ENCODE measurements at regions not wholly inside any gene's neighbourhood (a gene's known extent, or its start where the extent isn't known, plus 50 kb on each side); places are given as distances from the start of the nearest gene placed in this dataset.

- Histone ChIP-seq H2BK120ac (replicated peaks; ENCODE audit: low read depth, low read length) (no peak overlapping the region), H3K18ac (ENCODE audit: extremely low read depth, low read length) (no peak overlapping the region), H3K9ac (replicated peaks in 1 of 4; ENCODE audit: extremely low read depth in 1 of 4, low read depth in 3 of 4, low read length in 3 of 4) (no peak overlapping the region), H2AK5ac (ENCODE audit: low read depth, low read length) (no peak overlapping the region), H3K36me3 (ENCODE audit: control insufficient read depth in 2 of 4, insufficient read depth in 4 of 4, low read length in 3 of 4) (no peaks in the 10 kb centered on the region), H3K79me2 (ENCODE audit: control insufficient read depth in 1 of 2, insufficient read depth in 2 of 2, low read length in 2 of 2) (no peaks in the 10 kb centered on the region), H3K23ac (ENCODE audit: insufficient read length) (no peak overlapping the region), H3K27me3 (replicated peaks in 1 of 4; ENCODE audit: control insufficient read depth in 3 of 4, extremely low read depth in 1 of 4, insufficient read depth in 3 of 4, low read length in 3 of 4) (no peaks in the 10 kb centered on the region), H2BK5ac (ENCODE audit: low read depth, low read length) (no peak overlapping the region), H4K8ac (ENCODE audit: extremely low read depth, insufficient read depth, low read length) (no peak overlapping the region), H2BK20ac (ENCODE audit: low read length) (no peak overlapping the region), H3K56ac (replicated peaks; ENCODE audit: insufficient read length, low read depth, low read length) (no peak overlapping the region), H3K4me1 (replicated peaks in 1 of 4; ENCODE audit: control insufficient read depth in 3 of 4, insufficient read depth in 4 of 4, low read length in 3 of 4) (no peaks in the 10 kb centered on the region), H2BK12ac (ENCODE audit: low read depth, low read length) (no peak overlapping the region), H2AFZ (ENCODE audit: low read length) (no peak overlapping the region), H4K5ac (ENCODE audit: insufficient read length, low read depth, low read length) (no peak overlapping the region), H2BK15ac (ENCODE audit: low read length) (no peak overlapping the region), H4K20me1 (replicated peaks in 1 of 2; ENCODE audit: control insufficient read depth in 1 of 2, insufficient read depth in 2 of 2, low read length in 2 of 2) (no peaks in the 10 kb centered on the region), H3K14ac (ENCODE audit: insufficient read length) (no peak overlapping the region), H3K79me1 (ENCODE audit: low read depth, low read length) (no peaks in the 10 kb centered on the region), H3K4me3 (ENCODE audit: extremely low read depth in 1 of 4, insufficient read depth in 2 of 4, low read depth in 3 of 4, low read length in 4 of 4) (no peak overlapping the region), H3K27ac (ENCODE audit: low read depth, low read length) (no peak overlapping the region), H3K4ac (replicated peaks; ENCODE audit: insufficient read length, low read depth, low read length) (no peak overlapping the region), H4K91ac (replicated peaks; ENCODE audit: insufficient read length, low read length) (no peak overlapping the region), H3K23me2 (ENCODE audit: low read depth, low read length) (no peaks in the 10 kb centered on the region), H3K4me2 (ENCODE audit: insufficient read depth in 1 of 2, low read depth in 2 of 2, low read length in 2 of 2) (no peak overlapping the region), H3K9me3 (ENCODE audit: insufficient read depth in 2 of 2, low read depth in 1 of 2, low read length in 1 of 2) (no peaks in the 10 kb centered on the region)
- TF ChIP-seq SP2 (IDR thresholded peaks at IDR 0.05; ENCODE audit: low read length): no peak
- TF ChIP-seq SIX5 (IDR thresholded peaks at IDR 0.05; ENCODE audit: low read depth, low read length): no peak
- no peak for TF ChIP-seq SIRT6 (IDR thresholded peaks at IDR 0.05; ENCODE audit: low read length)
- TF ChIP-seq SP1 (IDR thresholded peaks at IDR 0.05; ENCODE audit: low read depth, low read length): no peak
- TF ChIP-seq NRF1 (IDR thresholded peaks at IDR 0.05; ENCODE audit: low read depth, low read length): no peak
- TF ChIP-seq TAF1 (IDR thresholded peaks at IDR 0.05; ENCODE audit: low read depth, low read length): no peak
- no peak for TF ChIP-seq SAP30 (IDR thresholded peaks at IDR 0.05; ENCODE audit: insufficient read depth, insufficient replicate concordance, low read length)
- TF ChIP-seq SP4 (IDR thresholded peaks at IDR 0.05; ENCODE audit: low read length): no peak
- no peak for TF ChIP-seq CHD2 (IDR thresholded peaks at IDR 0.05; ENCODE audit: low read length)
- DNase-seq (ENCODE audit: low read depth in 1 of 2, low spot score in 2 of 2) (no peak), FAIRE-seq (no peak)
- ChIA-PET POLR2A (ENCODE audit: partially characterized antibody) (no interaction called here), CTCF (ENCODE audit: partially characterized antibody) (interaction anchor here (0.6 to 2.1 kb wide), 2 partner anchors 13 to 146 kb away, joined by 3 to 7 read pairs; no protein-coding TSS in a partner anchor)
- WGBS, 2 experiments (ENCODE audit: extremely low coverage in 1 of 2, insufficient coverage in 1 of 2, insufficient read length in 1 of 2, insufficient replicate concordance in 2 of 2, low coverage in 1 of 2, low lambda C conversion rate in 2 of 2, missing lambda C conversion rate in 1 of 2): 90% methylated on average over 2 of the region's 2 CpGs; no CpG with 5 or more reads in 1 of the 2 experiments
Observed at GRCh38 chr4:149116806-149117205, 674.6 kb upstream of the NR3C2 start.

Measured in H1 (cell line).